ENCODE measurements at regions not wholly inside any gene's neighbourhood (a gene's known extent, or its start where the extent isn't known, plus 50 kb on each side); places are given as distances from the start of the nearest gene placed in this dataset.

- Histone ChIP-seq H3K27me3 (replicated peaks in 1 of 4; ENCODE audit: control insufficient read depth in 3 of 4, extremely low read depth in 1 of 4, insufficient read depth in 3 of 4, low read length in 3 of 4) (no peaks in the 10 kb centered on the region), H4K8ac (ENCODE audit: extremely low read depth, insufficient read depth, low read length) (no peak overlapping the region), H4K20me1 (replicated peaks in 1 of 2; ENCODE audit: control insufficient read depth in 1 of 2, insufficient read depth in 2 of 2, low read length in 2 of 2) (no peaks in the 10 kb centered on the region), H3K27ac (ENCODE audit: low read depth, low read length) (no peak overlapping the region), H2BK5ac (ENCODE audit: low read depth, low read length) (no peak overlapping the region), H3K14ac (ENCODE audit: insufficient read length) (no peak overlapping the region), H3K79me1 (ENCODE audit: low read depth, low read length) (no peaks in the 10 kb centered on the region), H3K56ac (replicated peaks; ENCODE audit: insufficient read length, low read depth, low read length) (no peak overlapping the region), H4K91ac (replicated peaks; ENCODE audit: insufficient read length, low read length) (no peak overlapping the region), H3K9me3 (ENCODE audit: insufficient read depth in 2 of 2, low read depth in 1 of 2, low read length in 1 of 2) (no peaks in the 10 kb centered on the region), H2BK120ac (replicated peaks; ENCODE audit: low read depth, low read length) (no peak overlapping the region), H2BK20ac (ENCODE audit: low read length) (no peak overlapping the region), H3K18ac (ENCODE audit: extremely low read depth, low read length) (no peak overlapping the region), H2BK12ac (ENCODE audit: low read depth, low read length) (no peak overlapping the region), H3K36me3 (ENCODE audit: control insufficient read depth in 2 of 4, insufficient read depth in 4 of 4, low read length in 3 of 4) (no peaks in the 10 kb centered on the region), H3K79me2 (ENCODE audit: control insufficient read depth in 1 of 2, insufficient read depth in 2 of 2, low read length in 2 of 2) (no peaks in the 10 kb centered on the region), H3K4ac (replicated peaks; ENCODE audit: insufficient read length, low read depth, low read length) (no peak overlapping the region), H3K4me3 (ENCODE audit: extremely low read depth in 1 of 4, insufficient read depth in 2 of 4, low read depth in 3 of 4, low read length in 4 of 4) (no peak overlapping the region), H2BK15ac (ENCODE audit: low read length) (no peak overlapping the region), H3K4me1 (replicated peaks in 1 of 4; ENCODE audit: control insufficient read depth in 3 of 4, insufficient read depth in 4 of 4, low read length in 3 of 4) (no peaks in the 10 kb centered on the region), H2AK5ac (ENCODE audit: low read depth, low read length) (no peak overlapping the region), H3K9ac (replicated peaks in 1 of 4; ENCODE audit: extremely low read depth in 1 of 4, low read depth in 3 of 4, low read length in 3 of 4) (no peak overlapping the region), H3K23ac (ENCODE audit: insufficient read length) (no peak overlapping the region), H2AFZ (ENCODE audit: low read length) (no peak overlapping the region), H4K5ac (ENCODE audit: insufficient read length, low read depth, low read length) (no peak overlapping the region), H3K23me2 (ENCODE audit: low read depth, low read length) (no peaks in the 10 kb centered on the region), H3K4me2 (ENCODE audit: insufficient read depth in 1 of 2, low read depth in 2 of 2, low read length in 2 of 2) (no peak overlapping the region)
- FAIRE-seq (no peak), DNase-seq (ENCODE audit: low read depth in 1 of 2, low spot score in 2 of 2) (no peak)
- ChIA-PET POLR2A (ENCODE audit: partially characterized antibody) (no interaction called here), CTCF (ENCODE audit: partially characterized antibody) (interaction anchor here (1.4 kb wide), 1 partner anchor 84 kb away, joined by 4 read pairs; no protein-coding TSS in a partner anchor)
- TF ChIP-seq TCF12 (IDR thresholded peaks at IDR 0.05; ENCODE audit: low read depth, low read length) (no peak), TEAD4 (IDR thresholded peaks at IDR 0.05; ENCODE audit: low read depth, low read length) (no peak), POLR2AphosphoS5 (IDR thresholded peaks at IDR 0.05; ENCODE audit: low read depth, low read length) (no peak), EP300 (IDR thresholded peaks at IDR 0.05; ENCODE audit: borderline replicate concordance in 1 of 2, low read depth in 2 of 2, low read length in 2 of 2) (no peak), HDAC6 (IDR thresholded peaks at IDR 0.05; ENCODE audit: low read depth, low read length) (no peak), GTF2F1 (IDR thresholded peaks at IDR 0.05; ENCODE audit: borderline replicate concordance, low read depth, low read length) (no peak), KDM4A (IDR thresholded peaks at IDR 0.05; ENCODE audit: low read depth, low read length, severe bottlenecking) (no peak), SAP30 (IDR thresholded peaks at IDR 0.05; ENCODE audit: insufficient read depth, insufficient replicate concordance, low read length) (no peak), TAF7 (optimal IDR thresholded peaks at IDR 0.05; ENCODE audit: borderline replicate concordance, low read depth, low read length) (no peak), BACH1 (IDR thresholded peaks at IDR 0.05; ENCODE audit: low read length) (no peak), E2F6 (IDR thresholded peaks at IDR 0.05) (no peak)
- WGBS, 2 experiments (ENCODE audit: extremely low coverage in 1 of 2, insufficient coverage in 1 of 2, insufficient read length in 1 of 2, insufficient replicate concordance in 2 of 2, low coverage in 1 of 2, low lambda C conversion rate in 2 of 2, missing lambda C conversion rate in 1 of 2): 90% methylated on average over 4 of the region's 4 CpGs; no CpG with 5 or more reads in 1 of the 2 experiments
Observed at GRCh38 chr5:86030753-86031152, 587.0 kb upstream of the COX7C start.

Data from H1 (cell line).